T-helper 1 cell treated with Interleukin-12 subunit alpha and Interleukin-12 subunit beta and Interleukin-4 antibody, amounts not matched to agents 30 ng/mL and 1 ng/mL, for 36 hours (primary cell): ENCODE measurements at regions not wholly inside any gene's neighbourhood (a gene's known extent, or its start where the extent isn't known, plus 50 kb on each side); places are given as distances from the start of the nearest gene placed in this dataset.
"Not testable (repeated sequence)": the region's sequence is repeated elsewhere in the genome, so short reads cannot be mapped to it uniquely, and the experiment has no call there.

ENCODE experiments used
- intact Hi-C: fragments of 100-400 bp; cut with micrococcal nuclease; formaldehyde crosslinking; loops from one replicate; pipeline ENCODE4 v1.15.1; 2024

GRCh38 chr9:71632776-71633175 is 135.5 kb downstream of the CEMIP2 start:
- intact Hi-C loops: no loop called here

- intact Hi-C loops: loop anchor here (1.0 kb wide), 1 partner anchor 12 kb away; no protein-coding TSS in a partner anchor
Measured at GRCh38 chr9:71630377-71630995, 137.8 kb downstream of the CEMIP2 start.

GRCh38 chr9:71629578-71630215 is 138.6 kb downstream of the CEMIP2 start:
- intact Hi-C loops: loop anchor here (1.0 to 2.0 kb wide), 2 partner anchors 13 to 55 kb away; no protein-coding TSS in a partner anchor

GRCh38 chr9:71628247-71628646 is 140.1 kb downstream of the CEMIP2 start:
- intact Hi-C loops: loop anchor here (1.0 to 2.0 kb wide), 3 partner anchors 57 to 141 kb away; no protein-coding TSS in a partner anchor

- intact Hi-C loops: no loop called here
Measured at GRCh38 chr9:71627537-71627936, 140.8 kb downstream of the CEMIP2 start.

- intact Hi-C loops: no loop called here
Measured at GRCh38 chr9:71626395-71626794, 141.9 kb downstream of the CEMIP2 start.

GRCh38 chr9:71624728-71625127 is 143.6 kb downstream of the CEMIP2 start:
- intact Hi-C loops: loop anchor here (1.0 kb wide), 1 partner anchor 61 kb away; no protein-coding TSS in a partner anchor

GRCh38 chr9:71620746-71621145 is 147.6 kb downstream of the CEMIP2 start:
- intact Hi-C loops: no loop called here

- intact Hi-C loops: no loop called here
Measured at GRCh38 chr9:71620331-71620730, 148.0 kb downstream of the CEMIP2 start.

GRCh38 chr9:71619926-71620325 is 148.4 kb downstream of the CEMIP2 start:
- intact Hi-C loops: loop anchor here (10.0 kb wide), 1 partner anchor 65 kb away; no protein-coding TSS in a partner anchor

GRCh38 chr9:71614409-71615010 is 153.8 kb downstream of the CEMIP2 start:
- intact Hi-C loops: loop anchor here (10.0 kb wide), 1 partner anchor 60 kb away; no protein-coding TSS in a partner anchor

- intact Hi-C loops: loop anchor here (10.0 kb wide), 1 partner anchor 58 kb away; no protein-coding TSS in a partner anchor
Measured at GRCh38 chr9:71612889-71613288, 155.4 kb downstream of the CEMIP2 start.

GRCh38 chr9:71609448-71609830 is 158.9 kb downstream of the CEMIP2 start:
- intact Hi-C loops: loop anchor here (10.0 kb wide), 1 partner anchor 325 kb away; no protein-coding TSS in a partner anchor

- intact Hi-C loops: loop anchor here (10.0 kb wide), 1 partner anchor 324 kb away; no protein-coding TSS in a partner anchor
Measured at GRCh38 chr9:71608825-71609447, 159.4 kb downstream of the CEMIP2 start.

GRCh38 chr9:71608021-71608420 is 160.3 kb downstream of the CEMIP2 start:
- intact Hi-C loops: loop anchor here (10.0 kb wide), 1 partner anchor 323 kb away; no protein-coding TSS in a partner anchor

GRCh38 chr9:71607461-71607881 is 160.8 kb downstream of the CEMIP2 start:
- intact Hi-C loops: loop anchor here (10.0 kb wide), 1 partner anchor 323 kb away; no protein-coding TSS in a partner anchor

- intact Hi-C loops: loop anchor here (1.0 to 10.0 kb wide), 10 partner anchors 81 to 758 kb away; partner anchors contain the start of genes ABHD17B, C9orf85 and CEMIP2
Measured at GRCh38 chr9:71604197-71605063, 163.9 kb downstream of the CEMIP2 start.

- intact Hi-C loops: loop anchor here (5.0 to 10.0 kb wide), 2 partner anchors 318 to 760 kb away; no protein-coding TSS in a partner anchor
Measured at GRCh38 chr9:71602652-71603051, 165.7 kb downstream of the CEMIP2 start.

- intact Hi-C loops: not testable (repeated sequence)
Measured at GRCh38 chr9:71595762-71596161, 172.6 kb downstream of the CEMIP2 start.

- intact Hi-C loops: no loop called here
Measured at GRCh38 chr9:71594541-71594940, 173.8 kb downstream of the CEMIP2 start.
